Naive thymus-derived CD4-positive, alpha-beta T cell (primary cell): ENCODE measurements at regions not wholly inside any gene's neighbourhood (a gene's known extent, or its start where the extent isn't known, plus 50 kb on each side); places are given as distances from the start of the nearest gene placed in this dataset.
A peak's percentile ranks its signal among the peaks of the same experiment; 100 is the strongest.
"Not testable (repeated sequence)": the region's sequence is repeated elsewhere in the genome, so short reads cannot be mapped to it uniquely, and the experiment has no call there.

Experiments used
- ATAC-seq: fragments of 150-1000 bp; cut with Tn5 transposase; 2 replicates; pipeline ENCODE4 v1.10.0; 2021; ENCODE audit warnings: mild to moderate bottlenecking, moderate library complexity
- CTCF ChIA-PET: fragments of 350-600 bp; sonication (Branson Sonifier 250); formaldehyde crosslinking; loops from one replicate; lab custom pipeline; 2021; ENCODE audit warnings: antibody characterized with exemption; lab: Charles Lee
- POLR2A ChIA-PET: fragments of 350-600 bp; sonication (Branson Sonifier 250); formaldehyde crosslinking; loops from one replicate; lab custom pipeline; 2021; ENCODE audit warnings: antibody characterized with exemption, inconsistent platforms; lab: Charles Lee
- DNase-seq, 9 donors: peaks; one replicate each; pipeline versions ENCODE4 v3.0.0 to v3.0.0-alpha.2; 2020 to 2022; ENCODE audit warnings: mixed read lengths in 1 of 9
- H3K27ac ChIP-seq: one replicate; pipeline ENCODE4 v1.7.0; 2013; ENCODE audit warnings: mild to moderate bottlenecking, low read depth, low read length, moderate library complexity
- H3K27me3 ChIP-seq, 2 donors: one replicate each; pipeline ENCODE4 v1.7.0; 2013; ENCODE audit warnings: low read length in 2 of 2, mild to moderate bottlenecking in 2 of 2, moderate library complexity in 2 of 2; ENCODE audit not compliant: control insufficient read depth in 2 of 2, insufficient read depth in 2 of 2
- H3K36me3 ChIP-seq, 3 experiments: 1 replicate in 2 of 3; 2 replicates in 1 of 3; pipeline ENCODE4 v1.7.0; 2013; ENCODE audit warnings: low read length in 3 of 3, mild to moderate bottlenecking in 3 of 3, moderate library complexity in 1 of 3; ENCODE audit not compliant: insufficient read depth in 3 of 3, control insufficient read depth in 2 of 3
- H3K4me1 ChIP-seq, 2 donors: one replicate each; pipeline ENCODE4 v1.7.0; 2013; ENCODE audit warnings: low read length in 2 of 2, mild to moderate bottlenecking in 2 of 2, moderate library complexity in 1 of 2; ENCODE audit not compliant: control insufficient read depth in 2 of 2, insufficient read depth in 2 of 2
- H3K4me3 ChIP-seq: 2 replicates; pipeline ENCODE4 v1.7.0; 2013; ENCODE audit warnings: mild to moderate bottlenecking, low read length
- H3K9me3 ChIP-seq, 3 experiments: 1 replicate in 2 of 3; 2 replicates in 1 of 3; pipeline ENCODE4 v1.7.0; 2013; ENCODE audit warnings: low read length in 3 of 3; ENCODE audit not compliant: control insufficient read depth in 2 of 3
- H3K27ac Mint-ChIP-seq, 9 donors: one replicate each; pipeline ENCODE4 v1.8.0; 2020 to 2022; ENCODE audit warnings: mixed read lengths in 9 of 9, mild to moderate bottlenecking in 8 of 9, moderate library complexity in 5 of 9, inconsistent platforms in 2 of 9
- H3K27me3 Mint-ChIP-seq, 5 donors: one replicate each; pipeline ENCODE4 v1.8.0; 2021 to 2022; ENCODE audit warnings: mixed read lengths in 5 of 5, mild to moderate bottlenecking in 1 of 5
- H3K36me3 Mint-ChIP-seq, 5 donors: one replicate each; pipeline ENCODE4 v1.8.0; 2020 to 2022; ENCODE audit warnings: mixed read lengths in 5 of 5, mild to moderate bottlenecking in 3 of 5, inconsistent platforms in 1 of 5
- H3K4me1 Mint-ChIP-seq, 7 donors: one replicate each; pipeline ENCODE4 v1.8.0; 2020 to 2022; ENCODE audit warnings: mixed read lengths in 7 of 7, mild to moderate bottlenecking in 3 of 7, inconsistent platforms in 1 of 7
- H3K4me3 Mint-ChIP-seq, 10 donors: one replicate each; pipeline ENCODE4 v1.8.0; 2020 to 2022; ENCODE audit warnings: mild to moderate bottlenecking in 10 of 10, mixed read lengths in 10 of 10, moderate library complexity in 6 of 10, inconsistent platforms in 2 of 10
- H3K9me3 Mint-ChIP-seq, 11 donors: one replicate each; pipeline ENCODE4 v1.8.0; 2020 to 2022; ENCODE audit warnings: mixed read lengths in 11 of 11, mild to moderate bottlenecking in 4 of 11, inconsistent platforms in 1 of 11, moderate library complexity in 1 of 11
- intact Hi-C, 2 donors: fragments of 100-400 bp; cut with micrococcal nuclease; formaldehyde crosslinking; loops; one replicate each; pipeline ENCODE4 v1.15.1; 2023

DNA sequence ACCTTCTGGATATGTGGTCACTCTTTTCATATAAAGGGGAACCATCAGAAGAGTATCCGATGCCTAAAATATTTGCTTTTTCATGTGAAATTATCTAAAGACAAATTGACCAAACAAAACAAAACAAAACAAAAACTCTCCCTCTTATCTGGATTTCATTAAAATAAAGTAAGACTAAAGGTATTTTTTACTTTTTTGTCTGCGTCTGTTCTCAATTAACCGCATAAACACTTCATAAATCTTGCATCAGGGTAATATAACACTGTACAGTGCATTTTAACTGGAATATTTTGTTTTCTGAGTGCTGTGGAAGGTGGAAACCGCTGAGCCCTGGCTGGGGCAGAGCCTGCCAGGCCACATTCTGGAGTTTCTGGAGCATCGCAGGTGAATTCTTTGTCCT lies 234.1 kb upstream of the ZFP64 start:
- H3K36me3 ChIP-seq, result no peaks in the 10 kb centered on the region
- no peak overlapping the region for H3K27ac Mint-ChIP-seq
- POLR2A ChIA-PET, result interaction anchor here (1.5 to 1.7 kb wide), 2 partner anchors 10 to 18 kb away, joined by 5 to 6 read pairs; no protein-coding TSS in a partner anchor
- DNase-seq, result no peak
- peaks cover 4 to 6% (median 5%) of the 10 kb centered on the region in 5 donors for H3K36me3 Mint-ChIP-seq
- H3K9me3 Mint-ChIP-seq, result peaks cover 0 to 22% (median 6%) of the 10 kb centered on the region in 11 donors
- H3K27me3 Mint-ChIP-seq, result no peaks in the 10 kb centered on the region
- H3K27ac ChIP-seq, result no peak overlapping the region
- no peak for ATAC-seq
- H3K9me3 ChIP-seq, result no peaks in the 10 kb centered on the region
- no peak overlapping the region for H3K4me3 ChIP-seq
- H3K4me1 ChIP-seq, result no peaks in the 10 kb centered on the region
- H3K27me3 ChIP-seq, result no peaks in the 10 kb centered on the region
- intact Hi-C loops, result no loop called here
- CTCF ChIA-PET, result interaction anchor here (0.7 to 2.3 kb wide), 2 partner anchors 9 to 14 kb away, joined by 3 to 5 read pairs; no protein-coding TSS in a partner anchor
- H3K4me1 Mint-ChIP-seq, result peaks cover 0 to 20% (median 5%) of the 10 kb centered on the region in 7 donors
- H3K4me3 Mint-ChIP-seq, result no peak overlapping the region

GRCh38 chr20:52425253-52425652 lies 233.7 kb upstream of the ZFP64 start:
- H3K4me1 Mint-ChIP-seq, result peaks cover 0 to 20% (median 5%) of the 10 kb centered on the region in 7 donors
- H3K9me3 ChIP-seq, result no peaks in the 10 kb centered on the region
- no peaks in the 10 kb centered on the region for H3K27me3 Mint-ChIP-seq
- H3K27me3 ChIP-seq, result no peaks in the 10 kb centered on the region
- ChIA-PET POLR2A (no interaction called here), CTCF (interaction anchor here (2.3 kb wide), 1 partner anchor 14 kb away, joined by 5 read pairs; no protein-coding TSS in a partner anchor)
- H3K27ac Mint-ChIP-seq, result peak overlapping the region in 2 of 9 donors; percentile 6 to 72
- no peaks in the 10 kb centered on the region for H3K4me1 ChIP-seq
- no peak for ATAC-seq
- intact Hi-C loops, result no loop called here
- H3K9me3 Mint-ChIP-seq, result peaks cover 0 to 18% (median 6%) of the 10 kb centered on the region in 11 donors
- no peak overlapping the region for H3K27ac ChIP-seq
- no peak for DNase-seq
- no peak overlapping the region for H3K4me3 ChIP-seq
- H3K36me3 Mint-ChIP-seq, result peaks cover 4 to 6% (median 5%) of the 10 kb centered on the region in 5 donors
- H3K36me3 ChIP-seq, result no peaks in the 10 kb centered on the region
- H3K4me3 Mint-ChIP-seq, result no peak overlapping the region

DNA sequence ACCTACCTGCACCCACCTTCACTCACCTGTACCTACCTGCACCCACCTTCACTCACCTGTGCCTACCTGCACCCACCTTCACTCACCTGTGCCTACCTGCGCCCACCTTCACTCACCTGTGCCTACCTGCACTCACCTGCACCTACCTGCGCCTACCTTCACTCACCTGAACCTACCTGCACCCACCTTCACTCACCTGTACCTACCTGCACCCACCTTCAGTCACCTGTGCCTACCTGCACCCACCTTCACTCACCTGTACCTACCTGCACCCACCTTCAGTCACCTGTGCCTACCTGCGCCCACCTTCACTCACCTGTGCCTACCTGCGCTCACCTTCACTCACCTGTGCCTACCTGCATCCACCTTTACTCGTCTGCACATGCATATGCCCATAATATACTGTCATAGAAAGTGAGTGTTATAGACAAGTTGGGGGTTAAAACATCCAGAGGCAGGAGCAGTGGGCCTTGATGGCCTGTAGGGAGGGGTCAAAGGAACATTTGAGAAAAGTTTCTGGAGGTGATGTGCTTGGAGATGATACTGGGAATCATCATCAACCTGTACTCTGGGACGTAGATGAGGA lies 232.9 kb upstream of the ZFP64 start:
- intact Hi-C loops, result not testable (repeated sequence)

GRCh38 chr20:52423536-52424140 lies 232.1 kb upstream of the ZFP64 start:
- H3K27me3 ChIP-seq, CTCF ChIA-PET, H3K9me3 ChIP-seq, ATAC-seq, H3K4me1 ChIP-seq, H3K4me3 Mint-ChIP-seq, H3K27ac ChIP-seq, DNase-seq, H3K4me3 ChIP-seq, intact Hi-C loops, H3K27me3 Mint-ChIP-seq, H3K36me3 ChIP-seq: not testable (repeated sequence)
- peak overlapping the region in 1 of 9 donors; percentile 34 for H3K27ac Mint-ChIP-seq
- POLR2A ChIA-PET, result interaction anchor here (0.8 kb wide), 1 partner anchor 267 kb away, joined by 4 read pairs; no protein-coding TSS in a partner anchor
- peaks cover 0 to 15% (median 1%) of the 10 kb centered on the region in 5 donors for H3K36me3 Mint-ChIP-seq
- peaks cover 0 to 15% (median 9%) of the 10 kb centered on the region in 11 donors for H3K9me3 Mint-ChIP-seq
- H3K4me1 Mint-ChIP-seq, result peaks cover 0 to 20% (median 5%) of the 10 kb centered on the region in 7 donors

More for the DNA sequence above, 232.9 kb upstream of the ZFP64 start:
- H3K27me3 Mint-ChIP-seq, CTCF ChIA-PET, H3K4me3 ChIP-seq, H3K4me1 ChIP-seq, H3K4me3 Mint-ChIP-seq, H3K9me3 ChIP-seq, H3K27ac ChIP-seq, POLR2A ChIA-PET, ATAC-seq, DNase-seq, H3K27me3 ChIP-seq, H3K36me3 ChIP-seq: not testable (repeated sequence)
- Mint-ChIP-seq H3K4me1 (peaks cover 0 to 20% (median 5%) of the 10 kb centered on the region in 7 donors), H3K27ac (peak overlapping the region in 5 of 9 donors; percentile 6 to 77 (median 58)), H3K36me3 (peaks cover 4 to 10% (median 4%) of the 10 kb centered on the region in 5 donors), H3K9me3 (peaks cover 1 to 15% (median 5%) of the 10 kb centered on the region in 11 donors)

DNA sequence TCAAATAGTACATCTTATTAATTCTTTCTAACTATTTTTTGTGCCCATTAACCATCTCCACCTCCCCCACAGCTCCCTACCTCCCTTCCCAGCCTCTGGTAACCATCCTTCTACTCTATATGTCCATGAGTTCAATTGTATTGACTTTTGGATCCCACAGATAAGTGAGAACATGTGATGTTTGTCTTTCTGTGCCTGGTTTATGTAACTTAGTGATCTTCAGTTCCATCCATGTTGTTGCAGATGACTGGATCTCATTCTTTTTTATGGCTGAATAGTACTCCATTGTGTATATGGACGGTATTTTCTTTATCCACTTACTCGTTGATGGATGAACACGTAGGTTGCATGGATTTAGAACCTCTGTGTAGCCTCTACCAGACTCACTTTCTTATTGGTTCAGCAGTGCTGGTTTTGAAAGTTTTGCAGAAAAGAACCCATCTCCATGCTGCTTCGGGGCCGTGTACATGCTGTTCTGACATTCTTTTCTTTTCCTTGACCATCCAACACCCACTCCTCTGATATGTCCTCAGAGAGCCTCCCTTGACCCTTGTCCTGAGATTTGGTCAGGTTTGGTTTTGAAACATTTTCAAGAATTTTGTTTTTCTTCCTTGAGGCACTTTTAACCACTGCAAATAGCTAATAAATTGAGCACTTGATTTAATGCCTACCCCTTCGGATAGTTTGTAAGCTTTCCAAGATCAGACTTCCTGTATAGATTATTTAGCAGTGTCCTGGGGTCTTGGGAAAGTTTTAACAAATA lies 231.2 kb upstream of the ZFP64 start:
- Mint-ChIP-seq H3K4me1 (peaks cover 0 to 20% (median 5%) of the 10 kb centered on the region in 7 donors), H3K36me3 (peaks cover 0 to 18% (median 1%) of the 10 kb centered on the region in 5 donors), H3K27ac (no peak overlapping the region), H3K4me3 (no peak overlapping the region), H3K9me3 (peaks cover 0 to 18% (median 9%) of the 10 kb centered on the region in 11 donors), H3K27me3 (no peaks in the 10 kb centered on the region)
- Histone ChIP-seq H3K4me3 (no peak overlapping the region), H3K36me3 (no peaks in the 10 kb centered on the region), H3K9me3 (peaks cover 0 to 10% (median 8%) of the 10 kb centered on the region in 3 experiments), H3K27me3 (no peaks in the 10 kb centered on the region), H3K4me1 (no peaks in the 10 kb centered on the region), H3K27ac (no peak overlapping the region)
- ChIA-PET POLR2A (interaction anchor here (0.8 to 1.4 kb wide), 2 partner anchors 13 to 266 kb away, joined by 4 read pairs; no protein-coding TSS in a partner anchor), CTCF (no interaction called here)
- DNase-seq (no peak), ATAC-seq (no peak)
- intact Hi-C loops, result no loop called here

DNA sequence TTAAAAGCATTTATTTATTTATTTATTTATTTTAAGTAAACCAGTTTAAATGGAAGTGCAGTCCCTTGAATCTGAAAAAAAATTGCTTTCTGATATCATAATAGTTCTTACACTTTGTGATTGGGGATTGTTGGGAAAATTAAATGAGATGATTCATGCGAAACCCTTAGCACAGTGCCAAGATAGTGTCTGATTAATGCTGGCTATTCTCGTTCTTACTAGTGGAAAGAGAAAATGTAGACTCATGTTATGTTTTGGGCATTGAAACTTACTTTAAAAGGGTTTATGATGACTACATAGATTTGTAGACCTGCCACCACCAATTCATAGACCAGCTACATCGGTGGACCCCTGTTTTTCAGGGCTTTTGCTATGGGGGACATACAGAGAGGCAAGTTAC lies 229.2 kb upstream of the ZFP64 start:
- Histone ChIP-seq H3K27ac (no peak overlapping the region), H3K36me3 (no peaks in the 10 kb centered on the region), H3K4me1 (no peaks in the 10 kb centered on the region), H3K27me3 (no peaks in the 10 kb centered on the region), H3K9me3 (peaks cover 0 to 10% (median 8%) of the 10 kb centered on the region in 3 experiments), H3K4me3 (no peak overlapping the region)
- Mint-ChIP-seq H3K9me3 (peaks cover 0 to 18% (median 9%) of the 10 kb centered on the region in 11 donors), H3K4me1 (peaks cover 0 to 17% (median 10%) of the 10 kb centered on the region in 7 donors), H3K4me3 (no peak overlapping the region), H3K36me3 (peaks cover 0 to 18% (median 1%) of the 10 kb centered on the region in 5 donors), H3K27ac (peak overlapping the region in 1 of 9 donors; percentile 20), H3K27me3 (no peaks in the 10 kb centered on the region)
- ATAC-seq, result no peak
- POLR2A ChIA-PET, result interaction anchor here (0.9 kb wide), 1 partner anchor 9 kb away, joined by 3 read pairs; no protein-coding TSS in a partner anchor
- DNase-seq, result no peak
- CTCF ChIA-PET, result no interaction called here
- intact Hi-C loops, result no loop called here
